ENCODE measurements at regions not wholly inside any gene's neighbourhood (a gene's known extent, or its start where the extent isn't known, plus 50 kb on each side); places are given as distances from the start of the nearest gene placed in this dataset.

GRCh38 chr10:108392286-108392685, 1227.8 kb upstream of the SORCS1 start:
- H3K4me1 ChIP-seq (ENCODE audit: control insufficient read depth, insufficient read depth, low read length) = no peaks in the 10 kb centered on the region
- no peaks in the 10 kb centered on the region for H3K9me3 ChIP-seq (ENCODE audit: control insufficient read depth, insufficient read depth, low read depth, low read length)
- no peaks in the 10 kb centered on the region for H3K36me3 ChIP-seq (ENCODE audit: control insufficient read depth, insufficient read depth, low read length)
- ATAC-seq (no peak), DNase-seq (ENCODE audit: low read depth, low spot score) (no peak)
- H3K27me3 ChIP-seq (ENCODE audit: control insufficient read depth, insufficient read depth, low read length) = no peaks in the 10 kb centered on the region
- H3K27ac ChIP-seq (ENCODE audit: low read length) = no peak overlapping the region
- H3K4me3 ChIP-seq (ENCODE audit: low read depth in 2 of 2, low read length in 2 of 2) = no peak overlapping the region
- intact Hi-C loops (cut with micrococcal nuclease; ENCODE audit: unreplicated experiment) = no loop called here
- in situ Hi-C loops (cut with HindIII; ENCODE audit: low pct_unique_long_range_greater_than_20kb, low sequenced_read_pairs) = no loop called here
- no TSS peak for BruUV-seq (replicated peaks)
- TF ChIP-seq SIN3A (IDR thresholded peaks at IDR 0.05; ENCODE audit: borderline replicate concordance, insufficient read depth, low read depth, low read length) (no peak), REST (IDR thresholded peaks at IDR 0.05; ENCODE audit: insufficient read depth in 1 of 2, low read depth in 2 of 2, low read length in 1 of 2) (no peak), TCF7L2 (IDR thresholded peaks at IDR 0.05; ENCODE audit: low read depth, low read length) (no peak), CTCF (IDR thresholded peaks at IDR 0.05) (no peak), POLR2AphosphoS5 (IDR thresholded peaks at IDR 0.05; ENCODE audit: low read depth, low read length) (no peak)
- ChIA-PET POLR2A (no interaction called here), CTCF (no interaction called here)

GRCh38 chr10:108388706-108389105, 1224.2 kb upstream of the SORCS1 start:
- ChIA-PET POLR2A (no interaction called here), CTCF (no interaction called here)
- Histone ChIP-seq H3K4me1 (ENCODE audit: control insufficient read depth, insufficient read depth, low read length) (no peaks in the 10 kb centered on the region), H3K36me3 (ENCODE audit: control insufficient read depth, insufficient read depth, low read length) (no peaks in the 10 kb centered on the region), H3K4me3 (ENCODE audit: low read depth in 2 of 2, low read length in 2 of 2) (no peak overlapping the region), H3K9me3 (ENCODE audit: control insufficient read depth, insufficient read depth, low read depth, low read length) (no peaks in the 10 kb centered on the region), H3K27me3 (ENCODE audit: control insufficient read depth, insufficient read depth, low read length) (no peaks in the 10 kb centered on the region), H3K27ac (ENCODE audit: low read length) (no peak overlapping the region)
- no TSS peak for BruUV-seq (replicated peaks)
- intact Hi-C loops (cut with micrococcal nuclease; ENCODE audit: unreplicated experiment) = no loop called here
- DNase-seq (ENCODE audit: low read depth, low spot score) (no peak), ATAC-seq (no peak)
- TF ChIP-seq CTCF (IDR thresholded peaks at IDR 0.05) = no peak
- no peak for TF ChIP-seq REST (IDR thresholded peaks at IDR 0.05; ENCODE audit: insufficient read depth in 1 of 2, low read depth in 2 of 2, low read length in 1 of 2)
- no peak for TF ChIP-seq POLR2AphosphoS5 (IDR thresholded peaks at IDR 0.05; ENCODE audit: low read depth, low read length)
- no peak for TF ChIP-seq TCF7L2 (IDR thresholded peaks at IDR 0.05; ENCODE audit: low read depth, low read length)
- TF ChIP-seq SIN3A (IDR thresholded peaks at IDR 0.05; ENCODE audit: borderline replicate concordance, insufficient read depth, low read depth, low read length) = no peak
- in situ Hi-C loops (cut with HindIII; ENCODE audit: low pct_unique_long_range_greater_than_20kb, low sequenced_read_pairs) = no loop called here

All from Panc1 (cell line).